HG03442 (cell line): ENCODE measurements at regions not wholly inside any gene's neighbourhood (a gene's known extent, or its start where the extent isn't known, plus 50 kb on each side); places are given as distances from the start of the nearest gene placed in this dataset.
"Not testable (repeated sequence)": the region's sequence is repeated elsewhere in the genome, so short reads cannot be mapped to it uniquely, and the experiment has no call there.

Source experiments
- ATAC-seq: cut with Tn5 transposase; IDR thresholded peaks from one replicate; pipeline ENCODE4 v1.9.1; 2021; ENCODE audit warnings: mild to moderate bottlenecking, moderate library complexity; ENCODE audit not compliant: unreplicated experiment

- ATAC-seq = no peak
Measured at GRCh38 chr1:82800721-82801120, 1000.0 kb downstream of the ADGRL2 start.

GRCh38 chr1:82799261-82799660, 998.5 kb downstream of the ADGRL2 start:
- no peak for ATAC-seq

GRCh38 chr1:82795508-82796149, 994.9 kb downstream of the ADGRL2 start:
- peak; percentile 50 for ATAC-seq

GRCh38 chr1:82792151-82792550, 991.4 kb downstream of the ADGRL2 start:
- no peak for ATAC-seq

- no peak for ATAC-seq
Measured at GRCh38 chr1:82790556-82790955, 989.8 kb downstream of the ADGRL2 start.

GRCh38 chr1:82788660-82789059, 987.9 kb downstream of the ADGRL2 start:
- no peak for ATAC-seq

GRCh38 chr1:82788038-82788437, 987.3 kb downstream of the ADGRL2 start:
- no peak for ATAC-seq

- ATAC-seq = no peak
Measured at GRCh38 chr1:82786883-82787282, 986.1 kb downstream of the ADGRL2 start.

- no peak for ATAC-seq
Measured at GRCh38 chr1:82785268-82785790, 984.6 kb downstream of the ADGRL2 start.

- ATAC-seq = no peak
Measured at GRCh38 chr1:82783044-82783443, 982.3 kb downstream of the ADGRL2 start.

- no peak for ATAC-seq
Measured at GRCh38 chr1:82782599-82782998, 981.9 kb downstream of the ADGRL2 start.

- no peak for ATAC-seq
Measured at GRCh38 chr1:82778612-82779011, 977.9 kb downstream of the ADGRL2 start.

- ATAC-seq = no peak
Measured at GRCh38 chr1:82777240-82777639, 976.5 kb downstream of the ADGRL2 start.

GRCh38 chr1:82776730-82777129, 976.0 kb downstream of the ADGRL2 start:
- not testable (repeated sequence) for ATAC-seq

GRCh38 chr1:82775406-82776000, 974.8 kb downstream of the ADGRL2 start:
- no peak for ATAC-seq

- no peak for ATAC-seq
Measured at GRCh38 chr1:82762829-82763532, 962.2 kb downstream of the ADGRL2 start.

GRCh38 chr1:82759035-82759434, 958.3 kb downstream of the ADGRL2 start:
- no peak for ATAC-seq

- no peak for ATAC-seq
Measured at GRCh38 chr1:82755671-82756070, 954.9 kb downstream of the ADGRL2 start.

GRCh38 chr1:82755191-82755590, 954.5 kb downstream of the ADGRL2 start:
- no peak for ATAC-seq

- no peak for ATAC-seq
Measured at GRCh38 chr1:82752046-82752445, 951.3 kb downstream of the ADGRL2 start.

- ATAC-seq = no peak
Measured at GRCh38 chr1:82733645-82734044, 932.9 kb downstream of the ADGRL2 start.

GRCh38 chr1:82731216-82731615, 930.5 kb downstream of the ADGRL2 start:
- no peak for ATAC-seq
